ENCODE measurements at regions not wholly inside any gene's neighbourhood (a gene's known extent, or its start where the extent isn't known, plus 50 kb on each side); places are given as distances from the start of the nearest gene placed in this dataset.

DNA sequence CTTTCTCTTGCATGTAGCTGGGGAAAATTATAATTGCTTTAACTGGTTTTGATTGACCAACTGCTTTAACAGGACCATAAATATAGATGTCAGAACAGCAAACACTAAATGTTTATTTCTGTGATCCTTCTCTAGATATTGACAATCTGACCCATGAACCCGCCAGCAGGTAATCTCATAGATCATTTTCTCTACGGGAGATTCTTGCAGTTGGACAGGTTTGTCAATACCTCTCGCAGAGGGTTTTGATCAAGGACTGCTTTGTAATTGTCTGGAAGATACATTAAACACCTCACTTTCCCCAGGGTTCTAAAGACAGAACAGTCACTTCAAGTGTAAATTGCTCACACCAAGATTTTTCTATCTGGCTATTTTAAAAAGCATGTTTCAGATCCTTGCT lies 235.8 kb upstream of the RHOBTB1 start (continued):
- TF ChIP-seq, protein P1, sequence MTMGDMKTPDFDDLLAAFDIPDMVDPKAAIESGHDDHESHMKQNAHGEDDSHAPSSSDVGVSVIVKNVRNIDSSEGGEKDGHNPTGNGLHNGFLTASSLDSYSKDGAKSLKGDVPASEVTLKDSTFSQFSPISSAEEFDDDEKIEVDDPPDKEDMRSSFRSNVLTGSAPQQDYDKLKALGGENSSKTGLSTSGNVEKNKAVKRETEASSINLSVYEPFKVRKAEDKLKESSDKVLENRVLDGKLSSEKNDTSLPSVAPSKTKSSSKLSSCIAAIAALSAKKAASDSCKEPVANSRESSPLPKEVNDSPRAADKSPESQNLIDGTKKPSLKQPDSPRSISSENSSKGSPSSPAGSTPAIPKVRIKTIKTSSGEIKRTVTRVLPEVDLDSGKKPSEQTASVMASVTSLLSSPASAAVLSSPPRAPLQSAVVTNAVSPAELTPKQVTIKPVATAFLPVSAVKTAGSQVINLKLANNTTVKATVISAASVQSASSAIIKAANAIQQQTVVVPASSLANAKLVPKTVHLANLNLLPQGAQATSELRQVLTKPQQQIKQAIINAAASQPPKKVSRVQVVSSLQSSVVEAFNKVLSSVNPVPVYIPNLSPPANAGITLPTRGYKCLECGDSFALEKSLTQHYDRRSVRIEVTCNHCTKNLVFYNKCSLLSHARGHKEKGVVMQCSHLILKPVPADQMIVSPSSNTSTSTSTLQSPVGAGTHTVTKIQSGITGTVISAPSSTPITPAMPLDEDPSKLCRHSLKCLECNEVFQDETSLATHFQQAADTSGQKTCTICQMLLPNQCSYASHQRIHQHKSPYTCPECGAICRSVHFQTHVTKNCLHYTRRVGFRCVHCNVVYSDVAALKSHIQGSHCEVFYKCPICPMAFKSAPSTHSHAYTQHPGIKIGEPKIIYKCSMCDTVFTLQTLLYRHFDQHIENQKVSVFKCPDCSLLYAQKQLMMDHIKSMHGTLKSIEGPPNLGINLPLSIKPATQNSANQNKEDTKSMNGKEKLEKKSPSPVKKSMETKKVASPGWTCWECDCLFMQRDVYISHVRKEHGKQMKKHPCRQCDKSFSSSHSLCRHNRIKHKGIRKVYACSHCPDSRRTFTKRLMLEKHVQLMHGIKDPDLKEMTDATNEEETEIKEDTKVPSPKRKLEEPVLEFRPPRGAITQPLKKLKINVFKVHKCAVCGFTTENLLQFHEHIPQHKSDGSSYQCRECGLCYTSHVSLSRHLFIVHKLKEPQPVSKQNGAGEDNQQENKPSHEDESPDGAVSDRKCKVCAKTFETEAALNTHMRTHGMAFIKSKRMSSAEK (CRISPR knock-in tag; IDR thresholded peaks at IDR 0.05; ENCODE audit: borderline replicate concordance) = no peak
- TF ChIP-seq CREM (CRISPR knock-in tag; IDR thresholded peaks at IDR 0.05) (no peak), ATF1 (CRISPR knock-in tag; IDR thresholded peaks at IDR 0.05) (no peak), ESRRA (CRISPR knock-in tag; IDR thresholded peaks at IDR 0.05; ENCODE audit: borderline replicate concordance) (no peak)

DNA sequence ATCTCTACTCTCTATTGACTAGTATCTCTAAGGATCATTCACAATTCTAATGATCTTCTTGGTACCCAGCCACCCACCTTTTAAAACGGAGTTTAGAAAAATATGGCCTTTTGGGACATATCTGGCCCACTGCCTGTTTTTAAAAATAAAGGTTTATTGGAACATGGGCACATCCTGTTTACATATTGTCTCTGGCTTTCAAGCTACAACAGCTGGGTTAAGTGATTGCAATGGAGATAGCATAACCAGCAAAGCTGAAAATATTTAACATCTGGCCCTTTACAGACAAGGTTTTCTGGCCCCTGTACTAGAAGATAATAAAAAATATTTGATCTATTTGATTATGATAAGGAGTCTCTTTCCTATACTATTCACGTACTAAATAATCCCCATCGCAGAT lies 232.4 kb upstream of the RHOBTB1 start:
- no peak for TF ChIP-seq JUN (CRISPR knock-in tag; IDR thresholded peaks at IDR 0.05)
- TF ChIP-seq KAT7 (CRISPR knock-in tag; IDR thresholded peaks at IDR 0.05; ENCODE audit: borderline replicate concordance) = no peak
- no peak for TF ChIP-seq SMAD3 (CRISPR knock-in tag; IDR thresholded peaks at IDR 0.05; ENCODE audit: borderline replicate concordance)
- no peak for TF ChIP-seq ZBTB21 (CRISPR knock-in tag; IDR thresholded peaks at IDR 0.05; ENCODE audit: borderline replicate concordance)
- TF ChIP-seq, protein P2, sequence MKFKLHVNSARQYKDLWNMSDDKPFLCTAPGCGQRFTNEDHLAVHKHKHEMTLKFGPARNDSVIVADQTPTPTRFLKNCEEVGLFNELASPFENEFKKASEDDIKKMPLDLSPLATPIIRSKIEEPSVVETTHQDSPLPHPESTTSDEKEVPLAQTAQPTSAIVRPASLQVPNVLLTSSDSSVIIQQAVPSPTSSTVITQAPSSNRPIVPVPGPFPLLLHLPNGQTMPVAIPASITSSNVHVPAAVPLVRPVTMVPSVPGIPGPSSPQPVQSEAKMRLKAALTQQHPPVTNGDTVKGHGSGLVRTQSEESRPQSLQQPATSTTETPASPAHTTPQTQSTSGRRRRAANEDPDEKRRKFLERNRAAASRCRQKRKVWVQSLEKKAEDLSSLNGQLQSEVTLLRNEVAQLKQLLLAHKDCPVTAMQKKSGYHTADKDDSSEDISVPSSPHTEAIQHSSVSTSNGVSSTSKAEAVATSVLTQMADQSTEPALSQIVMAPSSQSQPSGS (CRISPR knock-in tag; IDR thresholded peaks at IDR 0.05; ENCODE audit: borderline replicate concordance, low read depth) = no peak
- no peak for TF ChIP-seq ZNF317 (CRISPR knock-in tag; IDR thresholded peaks at IDR 0.05; ENCODE audit: borderline replicate concordance, low read depth)
- no peak for TF ChIP-seq ZNF121 (CRISPR knock-in tag; IDR thresholded peaks at IDR 0.05)
- TF ChIP-seq ZNF423 (CRISPR knock-in tag; IDR thresholded peaks at IDR 0.05) = no peak
- TF ChIP-seq ZNF671 (CRISPR knock-in tag; IDR thresholded peaks at IDR 0.05) = no peak
- TF ChIP-seq, protein P3, sequence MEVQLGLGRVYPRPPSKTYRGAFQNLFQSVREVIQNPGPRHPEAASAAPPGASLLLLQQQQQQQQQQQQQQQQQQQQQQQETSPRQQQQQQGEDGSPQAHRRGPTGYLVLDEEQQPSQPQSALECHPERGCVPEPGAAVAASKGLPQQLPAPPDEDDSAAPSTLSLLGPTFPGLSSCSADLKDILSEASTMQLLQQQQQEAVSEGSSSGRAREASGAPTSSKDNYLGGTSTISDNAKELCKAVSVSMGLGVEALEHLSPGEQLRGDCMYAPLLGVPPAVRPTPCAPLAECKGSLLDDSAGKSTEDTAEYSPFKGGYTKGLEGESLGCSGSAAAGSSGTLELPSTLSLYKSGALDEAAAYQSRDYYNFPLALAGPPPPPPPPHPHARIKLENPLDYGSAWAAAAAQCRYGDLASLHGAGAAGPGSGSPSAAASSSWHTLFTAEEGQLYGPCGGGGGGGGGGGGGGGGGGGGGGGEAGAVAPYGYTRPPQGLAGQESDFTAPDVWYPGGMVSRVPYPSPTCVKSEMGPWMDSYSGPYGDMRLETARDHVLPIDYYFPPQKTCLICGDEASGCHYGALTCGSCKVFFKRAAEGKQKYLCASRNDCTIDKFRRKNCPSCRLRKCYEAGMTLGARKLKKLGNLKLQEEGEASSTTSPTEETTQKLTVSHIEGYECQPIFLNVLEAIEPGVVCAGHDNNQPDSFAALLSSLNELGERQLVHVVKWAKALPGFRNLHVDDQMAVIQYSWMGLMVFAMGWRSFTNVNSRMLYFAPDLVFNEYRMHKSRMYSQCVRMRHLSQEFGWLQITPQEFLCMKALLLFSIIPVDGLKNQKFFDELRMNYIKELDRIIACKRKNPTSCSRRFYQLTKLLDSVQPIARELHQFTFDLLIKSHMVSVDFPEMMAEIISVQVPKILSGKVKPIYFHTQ (CRISPR knock-in tag; IDR thresholded peaks at IDR 0.05) = no peak
- TF ChIP-seq, protein P4, sequence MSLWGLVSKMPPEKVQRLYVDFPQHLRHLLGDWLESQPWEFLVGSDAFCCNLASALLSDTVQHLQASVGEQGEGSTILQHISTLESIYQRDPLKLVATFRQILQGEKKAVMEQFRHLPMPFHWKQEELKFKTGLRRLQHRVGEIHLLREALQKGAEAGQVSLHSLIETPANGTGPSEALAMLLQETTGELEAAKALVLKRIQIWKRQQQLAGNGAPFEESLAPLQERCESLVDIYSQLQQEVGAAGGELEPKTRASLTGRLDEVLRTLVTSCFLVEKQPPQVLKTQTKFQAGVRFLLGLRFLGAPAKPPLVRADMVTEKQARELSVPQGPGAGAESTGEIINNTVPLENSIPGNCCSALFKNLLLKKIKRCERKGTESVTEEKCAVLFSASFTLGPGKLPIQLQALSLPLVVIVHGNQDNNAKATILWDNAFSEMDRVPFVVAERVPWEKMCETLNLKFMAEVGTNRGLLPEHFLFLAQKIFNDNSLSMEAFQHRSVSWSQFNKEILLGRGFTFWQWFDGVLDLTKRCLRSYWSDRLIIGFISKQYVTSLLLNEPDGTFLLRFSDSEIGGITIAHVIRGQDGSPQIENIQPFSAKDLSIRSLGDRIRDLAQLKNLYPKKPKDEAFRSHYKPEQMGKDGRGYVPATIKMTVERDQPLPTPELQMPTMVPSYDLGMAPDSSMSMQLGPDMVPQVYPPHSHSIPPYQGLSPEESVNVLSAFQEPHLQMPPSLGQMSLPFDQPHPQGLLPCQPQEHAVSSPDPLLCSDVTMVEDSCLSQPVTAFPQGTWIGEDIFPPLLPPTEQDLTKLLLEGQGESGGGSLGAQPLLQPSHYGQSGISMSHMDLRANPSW (CRISPR knock-in tag; conservative IDR thresholded peaks at IDR 0.05; ENCODE audit: low read depth) = no peak
- no peak for TF ChIP-seq GTF2I (CRISPR knock-in tag; conservative IDR thresholded peaks at IDR 0.05)
- ChIA-PET POLR2A (no interaction called here), CTCF (interaction anchor here (0.9 kb wide), 1 partner anchor 14 kb away, joined by 3 read pairs; no protein-coding TSS in a partner anchor)
- Mint-ChIP-seq H3K4me3 (no peak overlapping the region), H3K9me3 (no peaks in the 10 kb centered on the region), H3K27me3 (ENCODE audit: low read depth) (no peaks in the 10 kb centered on the region; the same call in 1 of the 2 replicates), H3K4me1 (no peaks in the 10 kb centered on the region), H3K27ac (no peak overlapping the region), H3K36me3 (no peaks in the 10 kb centered on the region)
- DNase-seq (ENCODE audit: low spot score) (no peak), ATAC-seq (no peak)
